GM19043 (cell line): ENCODE measurements at regions not wholly inside any gene's neighbourhood (a gene's known extent, or its start where the extent isn't known, plus 50 kb on each side); places are given as distances from the start of the nearest gene placed in this dataset.

Source experiments
- ATAC-seq: cut with Tn5 transposase; IDR thresholded peaks from one replicate; pipeline ENCODE4 v1.9.1; 2021; ENCODE audit warnings: low read depth; ENCODE audit not compliant: unreplicated experiment

GRCh38 chr15:93894438-93895036, 336.8 kb upstream of the MCTP2 start:
- ATAC-seq = no peak

DNA sequence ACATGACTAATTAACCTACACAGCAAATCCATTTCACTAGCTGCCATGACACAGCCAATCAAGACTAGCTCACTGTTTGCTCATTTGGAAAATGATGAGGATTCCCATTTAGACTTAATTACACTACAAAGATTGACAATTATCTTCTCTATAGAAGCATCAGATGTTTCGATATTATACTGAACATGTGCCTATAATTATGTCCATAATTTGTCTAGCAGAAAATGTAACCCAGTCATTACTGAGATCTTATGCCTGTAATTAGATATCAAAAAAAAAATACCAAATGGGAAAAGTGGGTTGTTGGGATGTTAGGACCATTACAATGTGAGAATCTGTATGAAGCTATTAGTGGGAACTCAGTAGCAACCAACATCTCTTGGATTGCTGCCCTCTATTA, 344.2 kb upstream of the MCTP2 start:
- no peak for ATAC-seq

DNA sequence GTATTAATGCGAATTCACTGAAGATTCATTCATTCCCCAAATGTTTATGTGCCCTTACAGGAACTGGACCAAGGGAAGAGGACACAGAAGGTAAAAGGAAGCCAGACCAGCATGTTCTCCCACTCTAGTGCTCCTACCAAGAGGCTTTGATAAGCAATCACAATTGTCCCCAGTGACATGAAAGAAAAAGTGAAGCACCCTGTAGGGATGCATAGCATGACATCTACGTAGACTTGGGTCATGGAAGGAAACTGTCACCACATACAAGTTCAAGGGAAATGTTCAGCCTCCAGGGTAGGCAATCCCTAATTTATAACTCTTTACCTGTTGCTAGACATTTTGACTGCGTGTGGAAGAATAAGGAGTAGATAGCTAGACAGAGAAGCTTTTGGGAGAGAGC, 348.6 kb upstream of the MCTP2 start:
- ATAC-seq = no peak

DNA sequence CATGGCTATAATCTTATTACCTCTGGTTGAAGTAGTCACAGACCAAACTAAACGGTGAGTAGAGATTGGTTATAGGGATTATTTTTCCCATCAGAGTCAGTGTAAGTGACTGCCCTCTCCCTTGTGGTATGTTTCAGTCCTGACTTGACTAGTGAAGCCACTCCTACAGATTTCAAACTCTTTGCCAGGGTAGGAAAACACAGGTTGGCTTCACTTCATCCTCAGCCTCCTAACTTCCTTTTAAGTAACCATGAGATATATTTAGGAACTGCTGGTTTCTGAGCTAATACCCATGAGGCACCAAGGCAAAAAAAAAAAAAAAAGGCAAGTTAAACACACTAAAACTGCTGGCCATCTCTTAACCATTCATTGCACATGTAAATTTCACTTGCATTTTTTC, 349.2 kb upstream of the MCTP2 start:
- ATAC-seq = no peak

- ATAC-seq = no peak
Observed at GRCh38 chr15:93881310-93881709, 350.1 kb upstream of the MCTP2 start.

DNA sequence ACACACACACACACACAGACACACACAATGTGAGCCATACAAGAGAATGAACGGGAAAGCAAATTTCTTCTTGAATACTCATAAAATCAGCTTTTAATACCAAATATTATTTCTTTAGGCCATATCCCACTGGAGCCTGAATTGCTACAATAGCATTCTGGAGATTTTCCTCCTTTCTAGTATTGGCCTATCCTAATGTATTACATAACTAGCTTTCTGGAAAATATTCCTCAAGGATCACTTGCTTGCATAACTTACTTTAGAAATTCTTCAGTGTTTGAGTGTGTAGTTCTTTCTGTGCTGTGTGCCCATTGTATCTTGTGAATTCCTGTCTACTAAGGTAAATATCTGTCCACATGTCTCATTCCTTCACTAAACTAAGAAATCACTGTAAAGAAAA, 351.0 kb upstream of the MCTP2 start:
- no peak for ATAC-seq

GRCh38 chr15:93870583-93870982, 360.8 kb upstream of the MCTP2 start:
- no peak for ATAC-seq

DNA sequence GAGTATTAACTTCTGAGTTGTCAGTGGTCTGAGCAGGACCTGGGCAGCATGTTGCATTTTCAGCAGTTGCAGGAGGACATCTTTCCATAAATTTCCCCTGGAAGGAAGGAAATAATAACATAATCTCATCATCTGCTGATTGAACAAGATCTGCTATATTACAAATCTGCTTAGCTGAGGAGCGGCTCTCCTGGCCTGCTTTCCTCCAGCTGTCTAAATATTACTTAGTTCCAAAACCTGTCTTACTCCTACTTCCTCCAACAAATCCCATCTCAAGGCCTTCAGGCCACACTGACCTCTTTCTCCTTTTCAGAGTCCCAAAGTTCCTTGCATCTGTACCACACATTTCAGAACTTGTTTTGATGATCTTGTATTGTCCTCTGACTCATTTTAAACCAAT, 364.4 kb upstream of the MCTP2 start:
- no peak for ATAC-seq

GRCh38 chr15:93866476-93866875, 364.9 kb upstream of the MCTP2 start:
- ATAC-seq = no peak

- ATAC-seq = no peak
Observed at GRCh38 chr15:93865586-93865985, 365.8 kb upstream of the MCTP2 start.

GRCh38 chr15:93862791-93863190, 368.6 kb upstream of the MCTP2 start:
- ATAC-seq = no peak

DNA sequence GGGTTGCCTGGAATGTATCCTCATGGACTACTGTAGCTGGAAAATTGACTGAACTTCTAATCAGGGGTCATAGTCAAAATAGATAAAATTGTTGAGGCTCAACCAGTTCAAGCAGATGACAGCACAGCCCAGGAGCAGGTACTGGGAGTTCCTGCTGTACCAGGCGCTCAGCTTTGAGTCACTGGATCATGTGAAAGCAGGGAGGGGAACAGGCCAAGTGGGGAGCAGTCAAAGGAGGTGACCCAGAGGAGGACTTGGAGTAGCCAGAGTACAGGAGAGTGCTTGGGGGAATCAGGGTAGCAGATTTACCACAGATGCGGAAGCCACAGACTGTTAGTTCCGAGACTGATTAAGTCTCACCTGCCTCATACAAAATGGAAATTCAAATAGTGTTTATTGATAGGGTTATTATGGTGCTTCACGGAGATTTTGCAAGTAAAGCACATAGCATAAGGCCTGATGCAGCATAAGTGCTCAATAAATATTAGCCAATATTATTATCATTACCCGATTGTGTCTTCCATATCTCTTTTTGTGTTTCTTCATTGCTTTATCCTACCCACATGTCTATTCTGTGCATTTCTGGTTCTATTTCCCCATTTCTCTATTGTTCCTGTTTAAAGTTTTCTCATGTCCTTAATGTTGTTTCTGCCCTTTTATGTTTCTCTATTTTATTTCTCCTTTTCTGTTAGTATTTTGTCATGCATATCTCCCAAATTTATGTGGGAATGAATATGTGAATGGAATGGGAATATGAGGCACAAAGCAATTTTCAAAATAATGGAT, 369.2 kb upstream of the MCTP2 start:
- no peak for ATAC-seq

- ATAC-seq = no peak
Observed at GRCh38 chr15:93861413-93861812, 369.9 kb upstream of the MCTP2 start.

DNA sequence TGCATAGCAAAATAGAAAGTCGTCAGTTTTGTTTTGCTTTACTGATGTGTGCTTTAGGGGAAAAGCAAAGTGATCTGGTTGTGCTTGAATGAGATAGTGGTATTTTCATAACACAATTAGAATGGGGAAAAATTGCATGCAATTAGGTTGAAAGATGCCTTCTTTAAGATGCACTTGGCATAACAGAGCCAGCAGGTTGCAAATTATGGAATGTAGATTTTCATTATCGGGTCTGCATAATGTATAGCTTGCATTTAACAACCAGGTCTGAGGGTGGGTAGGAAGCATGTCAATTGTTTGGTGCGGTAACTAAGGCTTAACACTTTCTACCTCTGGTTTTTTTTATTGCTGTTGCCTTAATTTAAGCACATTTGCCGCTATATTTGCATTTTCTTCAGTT, 370.7 kb upstream of the MCTP2 start:
- ATAC-seq = no peak

- no peak for ATAC-seq
Observed at GRCh38 chr15:93859176-93859575, 372.2 kb upstream of the MCTP2 start.

- no peak for ATAC-seq
Observed at GRCh38 chr15:93855181-93855826, 376.1 kb upstream of the MCTP2 start.

DNA sequence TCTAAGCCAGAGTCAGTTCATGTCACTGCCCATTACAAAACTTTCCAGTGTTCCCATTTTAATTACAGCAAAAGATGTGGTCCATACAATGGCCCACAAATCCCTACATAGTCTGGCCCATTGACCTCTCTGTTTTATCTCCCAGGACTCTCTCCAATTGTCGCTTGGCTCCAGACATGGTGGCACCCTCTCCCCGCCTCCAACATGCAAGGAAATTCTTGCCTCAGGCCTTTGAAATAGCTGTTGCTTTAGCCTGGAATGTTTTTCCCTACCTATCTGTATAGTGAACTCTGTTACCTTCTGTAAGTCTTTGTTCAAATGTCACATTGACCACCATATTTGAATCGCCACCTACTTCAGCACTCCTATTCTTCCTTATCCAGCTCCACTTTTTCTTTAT, 377.3 kb upstream of the MCTP2 start:
- ATAC-seq = no peak

- ATAC-seq = no peak
Observed at GRCh38 chr15:93852761-93853160, 378.6 kb upstream of the MCTP2 start.

GRCh38 chr15:93848490-93848889, 382.9 kb upstream of the MCTP2 start:
- ATAC-seq = no peak

- no peak for ATAC-seq
Observed at GRCh38 chr15:93848076-93848475, 383.3 kb upstream of the MCTP2 start.

DNA sequence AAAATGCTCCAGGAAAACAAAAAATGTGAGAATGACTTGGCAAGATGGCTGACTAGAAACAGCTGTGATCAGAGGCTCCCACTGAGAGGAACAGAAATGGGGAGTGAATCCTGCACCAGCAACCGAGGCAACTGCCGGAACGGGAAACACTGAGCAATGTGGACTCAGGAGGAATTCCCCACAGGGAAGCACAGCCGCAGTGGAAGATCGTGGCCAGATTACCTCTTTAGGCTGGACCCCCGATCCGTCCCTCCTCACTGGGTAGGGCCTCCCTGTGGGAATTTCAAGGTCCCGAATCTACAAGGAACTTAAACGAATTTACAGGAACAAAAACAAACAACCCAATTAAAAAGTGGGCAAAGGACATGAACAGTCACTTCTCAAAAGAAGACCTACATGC, 385.2 kb upstream of the MCTP2 start:
- no peak for ATAC-seq

- ATAC-seq = no peak
Observed at GRCh38 chr15:93837450-93837849, 393.9 kb upstream of the MCTP2 start.
